H1 (cell line): ENCODE measurements at regions not wholly inside any gene's neighbourhood (a gene's known extent, or its start where the extent isn't known, plus 50 kb on each side); places are given as distances from the start of the nearest gene placed in this dataset.

Experiments used
- EZH2 ChIP-seq: fragments of 200-600 bp; sonication (generic); IDR thresholded peaks from 2 replicates; pipeline ENCODE4 v1.7.1; 2012; ENCODE audit warnings: low read depth, mild to moderate bottlenecking, moderate library complexity, low read length, inconsistent platforms; ENCODE audit not compliant: severe bottlenecking
- POLR2AphosphoS5 ChIP-seq: IDR thresholded peaks from 2 replicates; pipeline ENCODE4 v1.6.1; 2011; ENCODE audit warnings: low read depth, low read length
- YY1 ChIP-seq: IDR thresholded peaks from 2 replicates; pipeline ENCODE4 v1.6.1; 2011; ENCODE audit warnings: low read depth, mild to moderate bottlenecking, low read length

DNA sequence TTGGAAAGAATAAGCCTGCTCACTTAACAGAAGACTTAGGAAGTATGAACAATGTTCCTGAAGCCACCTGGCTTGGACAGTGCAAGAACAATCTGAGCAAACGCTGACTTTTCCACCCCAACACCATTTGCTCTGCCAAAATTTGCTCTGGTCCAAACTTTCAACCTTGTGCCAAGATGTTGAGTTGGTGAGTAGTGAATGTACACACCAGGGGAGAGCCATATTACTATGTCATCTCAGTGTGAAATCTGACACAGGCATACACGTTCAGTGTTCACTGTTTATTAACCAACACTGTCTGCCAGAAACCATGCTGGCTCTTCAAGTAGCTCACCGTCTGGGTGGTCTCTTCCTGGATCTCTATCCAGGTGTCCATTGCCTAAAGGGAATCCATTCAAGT is 152.9 kb upstream of the LPP start (continued):
- TF ChIP-seq POLR2AphosphoS5 (no peak), YY1 (no peak), EZH2 (no peak)
